ENCODE measurements at regions not wholly inside any gene's neighbourhood (a gene's known extent, or its start where the extent isn't known, plus 50 kb on each side); places are given as distances from the start of the nearest gene placed in this dataset.
"Not testable (repeated sequence)": the region's sequence is repeated elsewhere in the genome, so short reads cannot be mapped to it uniquely, and the experiment has no call there.

GRCh38 chr5:56376128-56376527, 143.0 kb upstream of the ANKRD55 start:
- no peaks in the 10 kb centered on the region for H3K4me1 ChIP-seq (ENCODE audit: control insufficient read depth, insufficient read depth, low read length)
- H3K36me3 ChIP-seq (ENCODE audit: control insufficient read depth, insufficient read depth, low read length), result no peaks in the 10 kb centered on the region
- no peak for DNase-seq
- no peak overlapping the region for H3K4me3 ChIP-seq (ENCODE audit: low read length)
- H3K27ac ChIP-seq (ENCODE audit: low read length), result no peak overlapping the region
- H3K9me3 ChIP-seq (replicated peaks; ENCODE audit: control insufficient read depth, low read depth, low read length), result peaks cover 6% of the 10 kb centered on the region
- no peaks in the 10 kb centered on the region for H3K27me3 ChIP-seq (ENCODE audit: control insufficient read depth, insufficient read depth, low read length)
- no CpG with 5 or more reads among the region's 2 CpGs for WGBS (ENCODE audit: insufficient coverage)

DNA sequence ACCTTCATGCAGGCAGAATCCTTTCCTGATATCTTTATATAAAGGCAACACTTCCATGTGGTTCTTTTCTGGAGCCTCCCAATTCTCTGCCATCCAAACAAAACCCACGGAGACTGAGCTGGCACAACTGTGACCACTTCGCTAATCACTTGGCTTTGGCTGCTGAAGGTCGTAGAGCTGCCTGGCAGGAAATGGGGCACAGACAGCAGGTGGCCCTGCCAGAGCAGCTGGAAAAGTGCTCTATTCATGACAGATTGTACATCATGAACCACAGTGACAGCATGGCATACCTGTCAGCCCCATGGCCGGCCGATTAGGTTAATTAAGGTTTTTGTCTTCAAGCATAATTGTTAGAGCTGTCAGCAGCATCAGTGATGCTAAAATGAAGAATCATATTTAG, 141.9 kb upstream of the ANKRD55 start:
- WGBS (ENCODE audit: insufficient coverage), result 57% methylated on average over 1 of the region's 5 CpGs

GRCh38 chr5:56372491-56372890, 139.4 kb upstream of the ANKRD55 start:
- no CpG with 5 or more reads among the region's 31 CpGs for WGBS (ENCODE audit: insufficient coverage)
- not testable (repeated sequence) for H3K36me3 ChIP-seq (ENCODE audit: control insufficient read depth, insufficient read depth, low read length); H3K4me3 ChIP-seq (ENCODE audit: low read length); H3K4me1 ChIP-seq (ENCODE audit: control insufficient read depth, insufficient read depth, low read length); H3K9me3 ChIP-seq (replicated peaks; ENCODE audit: control insufficient read depth, low read depth, low read length); DNase-seq; H3K27ac ChIP-seq (ENCODE audit: low read length); H3K27me3 ChIP-seq (ENCODE audit: control insufficient read depth, insufficient read depth, low read length)

More for the DNA sequence above, 141.9 kb upstream of the ANKRD55 start:
- Histone ChIP-seq H3K36me3 (ENCODE audit: control insufficient read depth, insufficient read depth, low read length) (no peaks in the 10 kb centered on the region), H3K27me3 (ENCODE audit: control insufficient read depth, insufficient read depth, low read length) (no peaks in the 10 kb centered on the region), H3K4me3 (ENCODE audit: low read length) (no peak overlapping the region), H3K27ac (ENCODE audit: low read length) (no peak overlapping the region), H3K9me3 (replicated peaks; ENCODE audit: control insufficient read depth, low read depth, low read length) (peaks cover 6% of the 10 kb centered on the region), H3K4me1 (ENCODE audit: control insufficient read depth, insufficient read depth, low read length) (no peaks in the 10 kb centered on the region)
- DNase-seq, result peak; percentile 37

DNA sequence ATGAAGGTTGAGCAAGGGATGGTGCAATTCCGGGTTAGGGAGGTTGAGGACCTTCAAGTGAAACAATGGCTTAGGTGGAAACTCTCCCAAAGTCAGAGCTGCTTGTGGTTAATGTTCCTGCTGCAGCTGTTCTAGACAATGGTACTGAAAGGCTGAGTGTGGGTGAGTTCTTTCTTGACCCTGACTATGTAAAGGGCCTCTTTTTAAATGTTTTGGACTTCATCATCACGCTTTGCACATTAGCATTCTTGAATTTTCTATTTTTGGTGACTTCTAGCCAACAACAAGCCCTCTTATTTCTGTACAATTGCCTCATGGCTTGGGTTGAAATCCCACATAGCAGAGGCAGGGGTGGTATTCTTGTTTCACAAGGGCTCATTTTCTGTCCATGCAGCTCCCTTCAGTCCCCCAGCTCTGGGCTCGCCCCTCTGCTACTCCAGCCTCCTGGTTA, 136.3 kb upstream of the ANKRD55 start:
- H3K27me3 ChIP-seq (ENCODE audit: control insufficient read depth, insufficient read depth, low read length), result no peaks in the 10 kb centered on the region
- no peak for DNase-seq
- H3K27ac ChIP-seq (ENCODE audit: low read length), result no peak overlapping the region
- H3K9me3 ChIP-seq (replicated peaks; ENCODE audit: control insufficient read depth, low read depth, low read length), result no peaks in the 10 kb centered on the region
- H3K36me3 ChIP-seq (ENCODE audit: control insufficient read depth, insufficient read depth, low read length), result no peaks in the 10 kb centered on the region
- 100% methylated on average over 1 of the region's 3 CpGs for WGBS (ENCODE audit: insufficient coverage)
- no peaks in the 10 kb centered on the region for H3K4me1 ChIP-seq (ENCODE audit: control insufficient read depth, insufficient read depth, low read length)
- H3K4me3 ChIP-seq (ENCODE audit: low read length), result no peak overlapping the region

DNA sequence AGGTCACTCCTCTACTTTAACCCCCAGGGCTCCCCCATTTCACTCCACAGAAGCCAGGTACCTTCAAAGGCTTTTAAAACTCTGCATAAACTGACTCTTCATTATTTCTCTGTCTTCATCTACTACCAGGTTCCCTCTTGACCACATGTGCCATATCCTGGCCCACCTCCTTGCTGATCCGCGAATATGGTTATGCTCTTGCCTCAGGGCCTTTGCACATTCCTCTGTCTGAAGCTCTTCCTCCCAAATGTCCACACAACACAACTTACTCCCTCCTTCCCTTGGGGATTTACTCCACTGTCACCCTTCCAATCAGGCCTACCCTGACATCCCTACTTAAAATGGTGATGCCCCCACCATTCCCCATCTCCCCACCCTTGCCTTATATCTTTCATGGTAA, 134.6 kb upstream of the ANKRD55 start:
- Histone ChIP-seq H3K4me3 (ENCODE audit: low read length) (no peak overlapping the region), H3K27me3 (ENCODE audit: control insufficient read depth, insufficient read depth, low read length) (no peaks in the 10 kb centered on the region), H3K4me1 (ENCODE audit: control insufficient read depth, insufficient read depth, low read length) (no peaks in the 10 kb centered on the region), H3K27ac (ENCODE audit: low read length) (no peak overlapping the region), H3K36me3 (ENCODE audit: control insufficient read depth, insufficient read depth, low read length) (no peaks in the 10 kb centered on the region), H3K9me3 (replicated peaks; ENCODE audit: control insufficient read depth, low read depth, low read length) (no peaks in the 10 kb centered on the region)
- 92% methylated on average over 2 of the region's 2 CpGs for WGBS (ENCODE audit: insufficient coverage)
- no peak for DNase-seq

- Histone ChIP-seq H3K4me1 (ENCODE audit: control insufficient read depth, insufficient read depth, low read length) (no peaks in the 10 kb centered on the region), H3K9me3 (replicated peaks; ENCODE audit: control insufficient read depth, low read depth, low read length) (no peaks in the 10 kb centered on the region), H3K36me3 (ENCODE audit: control insufficient read depth, insufficient read depth, low read length) (no peaks in the 10 kb centered on the region), H3K27ac (ENCODE audit: low read length) (no peak overlapping the region), H3K4me3 (ENCODE audit: low read length) (no peak overlapping the region), H3K27me3 (ENCODE audit: control insufficient read depth, insufficient read depth, low read length) (no peaks in the 10 kb centered on the region)
- DNase-seq, result no peak
- WGBS (ENCODE audit: insufficient coverage), result no CpG with 5 or more reads among the region's 1 CpG
Measured at GRCh38 chr5:56366986-56367385, 133.9 kb upstream of the ANKRD55 start.

- Histone ChIP-seq H3K36me3 (ENCODE audit: control insufficient read depth, insufficient read depth, low read length) (no peaks in the 10 kb centered on the region), H3K27me3 (ENCODE audit: control insufficient read depth, insufficient read depth, low read length) (no peaks in the 10 kb centered on the region), H3K4me3 (ENCODE audit: low read length) (no peak overlapping the region), H3K27ac (ENCODE audit: low read length) (no peak overlapping the region), H3K4me1 (ENCODE audit: control insufficient read depth, insufficient read depth, low read length) (peaks cover 8% of the 10 kb centered on the region), H3K9me3 (replicated peaks; ENCODE audit: control insufficient read depth, low read depth, low read length) (no peaks in the 10 kb centered on the region)
- DNase-seq, result no peak
- no CpG with 5 or more reads among the region's 2 CpGs for WGBS (ENCODE audit: insufficient coverage)
Measured at GRCh38 chr5:56361398-56361797, 128.3 kb upstream of the ANKRD55 start.

DNA sequence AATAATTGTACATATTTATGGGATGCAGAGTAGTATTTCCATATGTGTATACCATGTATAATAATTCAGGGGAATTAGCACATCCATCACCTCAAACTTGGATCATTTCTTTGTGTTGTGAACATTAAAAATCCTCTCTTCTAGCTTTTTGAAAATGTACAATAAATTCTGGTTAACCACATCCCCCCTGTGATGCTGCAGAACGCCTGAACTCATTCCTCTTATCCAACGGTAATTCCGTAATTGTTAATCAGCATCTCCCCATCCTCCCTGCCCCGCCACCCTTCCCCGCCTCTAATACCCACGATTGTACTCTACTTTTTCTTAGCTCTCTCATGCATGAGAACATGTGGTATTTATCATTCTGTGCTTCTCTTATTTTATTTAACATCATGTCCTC, 127.7 kb upstream of the ANKRD55 start:
- Histone ChIP-seq H3K9me3 (replicated peaks; ENCODE audit: control insufficient read depth, low read depth, low read length) (no peaks in the 10 kb centered on the region), H3K27me3 (ENCODE audit: control insufficient read depth, insufficient read depth, low read length) (no peaks in the 10 kb centered on the region), H3K4me1 (ENCODE audit: control insufficient read depth, insufficient read depth, low read length) (peaks cover 8% of the 10 kb centered on the region), H3K27ac (ENCODE audit: low read length) (no peak overlapping the region), H3K4me3 (ENCODE audit: low read length) (no peak overlapping the region), H3K36me3 (ENCODE audit: control insufficient read depth, insufficient read depth, low read length) (no peaks in the 10 kb centered on the region)
- WGBS (ENCODE audit: insufficient coverage), result 90% methylated on average over 3 of the region's 6 CpGs
- no peak for DNase-seq

DNA sequence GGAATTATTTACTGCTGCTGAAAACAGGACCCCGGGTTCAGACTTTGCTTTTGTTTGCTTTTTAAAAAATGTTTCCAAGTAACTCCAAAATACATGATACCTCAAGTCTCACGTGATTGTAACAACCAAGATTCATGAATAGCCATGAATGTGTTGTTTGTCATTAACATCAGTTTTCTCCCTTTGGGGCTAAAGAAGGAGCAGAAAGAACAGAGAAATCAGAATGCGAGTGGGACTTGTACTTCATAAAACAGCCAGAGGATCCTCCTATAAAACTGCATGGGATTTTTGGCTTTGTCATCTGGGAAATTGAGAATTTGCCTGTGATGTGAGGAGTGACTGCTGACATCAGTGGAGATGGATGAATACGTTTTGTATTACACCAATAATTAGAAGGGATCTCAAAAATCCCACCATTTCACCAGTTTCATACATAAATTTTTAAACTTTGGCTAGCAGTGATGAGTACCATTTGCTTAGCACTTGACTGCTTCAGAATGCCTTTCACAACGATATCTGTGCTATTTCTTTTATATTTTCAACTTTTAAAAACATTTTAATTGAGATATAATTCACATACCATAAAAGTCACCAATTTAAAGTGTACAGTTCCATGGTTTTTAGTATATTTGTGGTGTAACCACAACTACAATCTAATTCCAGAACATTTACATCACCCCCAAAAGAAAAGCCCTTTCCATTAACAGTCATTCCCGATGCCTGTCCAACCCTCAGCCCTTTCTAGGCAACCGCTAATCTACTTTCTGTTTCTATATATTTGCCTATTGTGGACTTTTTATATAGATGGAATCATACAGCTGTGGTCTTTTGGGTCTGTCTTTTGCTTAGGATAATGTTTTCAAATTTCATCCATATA, 126.9 kb upstream of the ANKRD55 start:
- peak overlapping the region; percentile 16 for H3K27ac ChIP-seq (ENCODE audit: low read length)
- H3K27me3 ChIP-seq (ENCODE audit: control insufficient read depth, insufficient read depth, low read length), result no peaks in the 10 kb centered on the region
- no CpG with 5 or more reads among the region's 7 CpGs for WGBS (ENCODE audit: insufficient coverage)
- no peak overlapping the region for H3K4me3 ChIP-seq (ENCODE audit: low read length)
- no peak for DNase-seq
- H3K9me3 ChIP-seq (replicated peaks; ENCODE audit: control insufficient read depth, low read depth, low read length), result no peaks in the 10 kb centered on the region
- no peaks in the 10 kb centered on the region for H3K36me3 ChIP-seq (ENCODE audit: control insufficient read depth, insufficient read depth, low read length)
- peaks cover 8% of the 10 kb centered on the region for H3K4me1 ChIP-seq (ENCODE audit: control insufficient read depth, insufficient read depth, low read length)

GRCh38 chr5:56358703-56359681, 125.9 kb upstream of the ANKRD55 start:
- WGBS (ENCODE audit: insufficient coverage), result 30% methylated on average over 2 of the region's 12 CpGs
- H3K27ac ChIP-seq (ENCODE audit: low read length), result peak overlapping the region; percentile 16
- peak; percentile 93 for DNase-seq

More at GRCh38 chr5:56358703-56359681, 125.9 kb upstream of the ANKRD55 start:
- no peak overlapping the region for H3K4me3 ChIP-seq (ENCODE audit: low read length)
- no peaks in the 10 kb centered on the region for H3K36me3 ChIP-seq (ENCODE audit: control insufficient read depth, insufficient read depth, low read length)
- no peaks in the 10 kb centered on the region for H3K27me3 ChIP-seq (ENCODE audit: control insufficient read depth, insufficient read depth, low read length)
- H3K4me1 ChIP-seq (ENCODE audit: control insufficient read depth, insufficient read depth, low read length), result peaks cover 8% of the 10 kb centered on the region
- no peaks in the 10 kb centered on the region for H3K9me3 ChIP-seq (replicated peaks; ENCODE audit: control insufficient read depth, low read depth, low read length)

Measured in muscle of leg (tissue), 3 donors.